ENCODE measurements at regions not wholly inside any gene's neighbourhood (a gene's known extent, or its start where the extent isn't known, plus 50 kb on each side); places are given as distances from the start of the nearest gene placed in this dataset.

DNA sequence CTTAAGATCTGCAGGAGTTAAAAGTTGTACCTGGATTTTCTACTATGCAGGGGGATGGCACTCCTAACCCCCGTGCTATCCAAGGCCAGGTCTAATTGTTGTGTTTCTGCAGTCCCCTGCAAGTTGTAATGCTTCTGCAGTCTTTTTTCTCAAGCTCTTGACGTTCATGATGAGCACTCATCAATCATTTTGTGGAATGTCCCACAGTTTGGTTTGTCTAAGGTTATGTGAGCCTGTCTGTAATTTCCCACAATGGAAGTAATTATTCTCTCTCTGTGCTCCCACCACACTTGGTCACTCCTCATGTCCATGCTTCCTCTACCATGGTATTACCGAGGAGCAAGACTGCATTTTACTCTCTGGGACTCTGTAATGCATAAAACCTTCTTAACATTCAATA, 107.6 kb upstream of the SSTR4 start:
- Histone ChIP-seq H3K9me3 (ENCODE audit: control insufficient read depth in 2 of 2, low read length in 2 of 2) (no peaks in the 10 kb centered on the region), H3K9ac (ENCODE audit: low read length in 2 of 2) (no peak overlapping the region), H3K4me3 (ENCODE audit: low read length in 2 of 2) (no peak overlapping the region), H3K27me3 (ENCODE audit: control insufficient read depth in 1 of 2, insufficient read depth in 2 of 2, low read length in 2 of 2) (no peaks in the 10 kb centered on the region), H3K36me3 (ENCODE audit: control insufficient read depth in 2 of 2, insufficient read depth in 2 of 2, low read length in 2 of 2) (no peaks in the 10 kb centered on the region), H3K27ac (ENCODE audit: low read length) (no peak overlapping the region), H3K4me1 (ENCODE audit: control insufficient read depth, insufficient read depth, low read length) (no peaks in the 10 kb centered on the region)

GRCh38 chr20:22928679-22929078, 106.4 kb upstream of the SSTR4 start:
- Histone ChIP-seq H3K27me3 (ENCODE audit: control insufficient read depth in 1 of 2, insufficient read depth in 2 of 2, low read length in 2 of 2) (no peaks in the 10 kb centered on the region), H3K4me1 (ENCODE audit: control insufficient read depth, insufficient read depth, low read length) (no peaks in the 10 kb centered on the region), H3K36me3 (ENCODE audit: control insufficient read depth in 2 of 2, insufficient read depth in 2 of 2, low read length in 2 of 2) (no peaks in the 10 kb centered on the region), H3K9ac (ENCODE audit: low read length in 2 of 2) (no peak overlapping the region), H3K9me3 (ENCODE audit: control insufficient read depth in 2 of 2, low read length in 2 of 2) (no peaks in the 10 kb centered on the region), H3K27ac (ENCODE audit: low read length) (no peak overlapping the region), H3K4me3 (ENCODE audit: low read length in 2 of 2) (no peak overlapping the region)

- Histone ChIP-seq H3K4me1 (ENCODE audit: control insufficient read depth, insufficient read depth, low read length) (no peaks in the 10 kb centered on the region), H3K36me3 (ENCODE audit: control insufficient read depth in 2 of 2, insufficient read depth in 2 of 2, low read length in 2 of 2) (no peaks in the 10 kb centered on the region), H3K9me3 (ENCODE audit: control insufficient read depth in 2 of 2, low read length in 2 of 2) (no peaks in the 10 kb centered on the region), H3K27ac (ENCODE audit: low read length) (no peak overlapping the region), H3K27me3 (ENCODE audit: control insufficient read depth in 1 of 2, insufficient read depth in 2 of 2, low read length in 2 of 2) (no peaks in the 10 kb centered on the region), H3K9ac (ENCODE audit: low read length in 2 of 2) (no peak overlapping the region), H3K4me3 (ENCODE audit: low read length in 2 of 2) (no peak overlapping the region)
These were observed 105.5 kb upstream of the SSTR4 start for GRCh38 chr20:22929661-22930060.

DNA sequence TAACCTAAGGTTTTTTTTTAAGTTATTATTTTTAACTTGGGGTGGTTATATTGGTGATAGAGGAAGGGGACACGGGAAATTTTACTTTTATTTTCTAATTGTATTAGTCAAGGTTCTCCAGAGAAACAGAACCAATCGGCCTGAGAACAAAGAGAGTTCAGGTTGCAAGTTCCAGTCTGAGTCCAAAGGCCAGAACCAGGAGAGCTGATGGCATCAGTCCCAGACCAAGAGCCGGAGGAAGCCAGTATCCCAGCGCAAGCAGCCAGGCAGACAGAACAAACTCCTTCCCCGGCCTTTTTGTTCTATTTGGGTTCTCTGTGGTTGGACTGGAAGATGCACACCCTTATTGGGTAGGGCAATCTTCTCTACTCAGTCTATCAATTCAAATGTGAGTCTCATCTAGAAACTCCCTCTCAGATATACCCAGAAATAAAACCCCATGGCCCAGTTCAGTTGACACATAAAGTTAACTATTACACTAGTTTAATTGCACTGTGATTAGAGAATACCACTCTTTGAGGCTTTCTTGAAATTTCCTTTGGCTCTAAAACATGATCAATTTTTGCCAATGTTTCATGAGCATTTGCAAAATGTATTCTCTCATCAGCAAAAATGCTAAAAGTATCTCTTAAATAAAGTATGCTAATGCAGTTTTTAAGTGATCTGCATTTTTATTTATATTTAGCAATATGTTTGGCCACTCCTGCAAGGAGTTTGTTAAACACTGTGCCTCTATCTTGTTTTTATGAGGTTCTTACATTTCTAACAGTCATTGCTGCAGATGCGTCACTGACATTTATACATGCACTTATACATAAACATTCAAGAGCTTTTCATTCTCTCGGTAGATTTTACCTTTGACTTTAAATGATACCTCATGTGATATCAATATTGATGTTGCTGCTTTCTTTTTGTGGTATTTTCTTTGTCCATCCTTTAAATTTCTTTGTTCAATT, 103.2 kb upstream of the SSTR4 start:
- H3K9ac ChIP-seq (ENCODE audit: low read length in 2 of 2): no peak overlapping the region
- no peak overlapping the region for H3K27ac ChIP-seq (ENCODE audit: low read length)
- H3K4me3 ChIP-seq (ENCODE audit: low read length in 2 of 2): no peak overlapping the region
- H3K4me1 ChIP-seq (ENCODE audit: control insufficient read depth, insufficient read depth, low read length): no peaks in the 10 kb centered on the region
- no peaks in the 10 kb centered on the region for H3K36me3 ChIP-seq (ENCODE audit: control insufficient read depth in 2 of 2, insufficient read depth in 2 of 2, low read length in 2 of 2)
- no peaks in the 10 kb centered on the region for H3K27me3 ChIP-seq (ENCODE audit: control insufficient read depth in 1 of 2, insufficient read depth in 2 of 2, low read length in 2 of 2)
- H3K9me3 ChIP-seq (ENCODE audit: control insufficient read depth in 2 of 2, low read length in 2 of 2): no peaks in the 10 kb centered on the region

DNA sequence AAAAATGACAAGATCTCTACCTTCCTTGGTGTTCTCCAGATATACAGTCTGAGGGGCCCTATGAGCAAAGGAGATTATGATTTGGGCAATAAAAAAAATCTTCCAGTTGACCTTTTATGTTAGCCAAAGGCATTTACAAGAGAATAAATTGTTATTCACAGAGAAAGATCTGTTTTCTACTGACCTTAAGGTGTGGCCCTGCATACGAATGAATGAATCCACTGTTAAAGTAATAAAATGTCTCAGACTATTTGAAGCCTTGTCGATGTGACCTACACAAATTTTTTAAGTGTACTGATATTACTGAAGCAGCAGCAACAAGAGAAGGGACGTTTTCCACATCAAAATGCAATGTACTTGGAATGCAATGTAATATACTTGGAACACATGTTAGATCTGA, 95.9 kb upstream of the SSTR4 start:
- Histone ChIP-seq H3K27me3 (ENCODE audit: control insufficient read depth in 1 of 2, insufficient read depth in 2 of 2, low read length in 2 of 2) (no peaks in the 10 kb centered on the region), H3K4me3 (ENCODE audit: low read length in 2 of 2) (no peak overlapping the region), H3K27ac (ENCODE audit: low read length) (no peak overlapping the region), H3K36me3 (ENCODE audit: control insufficient read depth in 2 of 2, insufficient read depth in 2 of 2, low read length in 2 of 2) (no peaks in the 10 kb centered on the region), H3K9me3 (ENCODE audit: control insufficient read depth in 2 of 2, low read length in 2 of 2) (no peaks in the 10 kb centered on the region), H3K9ac (ENCODE audit: low read length in 2 of 2) (no peak overlapping the region), H3K4me1 (ENCODE audit: control insufficient read depth, insufficient read depth, low read length) (no peaks in the 10 kb centered on the region)

DNA sequence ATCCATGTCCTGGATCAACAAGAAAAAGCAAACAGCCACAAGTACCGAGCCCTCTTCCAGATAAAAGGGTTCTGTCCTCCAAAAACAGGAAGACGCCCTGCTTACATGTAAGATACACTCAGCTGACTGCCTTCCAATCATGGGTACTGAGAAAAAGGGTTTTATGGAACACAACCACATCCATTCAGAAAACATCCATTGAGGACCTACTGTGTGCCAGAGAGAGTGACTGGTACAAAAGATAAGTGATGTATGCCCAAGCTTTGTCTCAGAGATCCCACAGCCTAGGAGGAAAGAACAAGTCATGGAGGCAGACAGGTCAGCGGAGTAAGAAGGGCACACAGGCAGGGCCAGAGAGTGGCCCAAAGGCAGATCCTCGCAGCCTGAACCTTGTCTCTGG, 94.8 kb upstream of the SSTR4 start:
- peaks cover 0 to 2% of the 10 kb centered on the region in 2 donors for H3K27me3 ChIP-seq (ENCODE audit: control insufficient read depth in 1 of 2, insufficient read depth in 2 of 2, low read length in 2 of 2)
- H3K9ac ChIP-seq (ENCODE audit: low read length in 2 of 2): no peak overlapping the region

DNA sequence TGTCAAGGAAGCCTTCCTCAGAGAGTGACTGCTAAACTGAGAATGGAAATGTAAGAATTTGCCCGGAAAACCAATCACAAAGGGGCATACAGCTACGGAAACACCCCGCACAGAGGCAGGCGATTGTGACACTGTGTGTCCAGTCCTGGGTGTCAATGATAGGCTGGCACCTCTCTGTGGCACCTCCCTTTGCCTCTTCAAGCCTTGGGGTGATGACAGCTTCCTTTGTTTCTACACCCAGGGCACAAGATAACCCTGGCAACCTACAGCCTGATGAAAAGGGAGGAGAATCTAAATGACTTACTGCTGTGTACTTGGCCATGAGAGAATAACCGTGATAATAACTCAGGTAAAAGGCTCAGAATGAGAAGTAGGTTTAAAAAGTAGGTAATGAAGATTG, 93.6 kb upstream of the SSTR4 start:
- no peaks in the 10 kb centered on the region for H3K9me3 ChIP-seq (ENCODE audit: control insufficient read depth in 2 of 2, low read length in 2 of 2)
- H3K4me3 ChIP-seq (ENCODE audit: low read length in 2 of 2): no peak overlapping the region
- H3K27ac ChIP-seq (ENCODE audit: low read length): no peak overlapping the region
- no peaks in the 10 kb centered on the region for H3K36me3 ChIP-seq (ENCODE audit: control insufficient read depth in 2 of 2, insufficient read depth in 2 of 2, low read length in 2 of 2)
- peaks cover 0 to 2% of the 10 kb centered on the region in 2 donors for H3K27me3 ChIP-seq (ENCODE audit: control insufficient read depth in 1 of 2, insufficient read depth in 2 of 2, low read length in 2 of 2)
- no peak overlapping the region for H3K9ac ChIP-seq (ENCODE audit: low read length in 2 of 2)
- no peaks in the 10 kb centered on the region for H3K4me1 ChIP-seq (ENCODE audit: control insufficient read depth, insufficient read depth, low read length)

More for the DNA sequence above, 94.8 kb upstream of the SSTR4 start:
- H3K36me3 ChIP-seq (ENCODE audit: control insufficient read depth in 2 of 2, insufficient read depth in 2 of 2, low read length in 2 of 2): no peaks in the 10 kb centered on the region
- H3K27ac ChIP-seq (ENCODE audit: low read length): no peak overlapping the region
- H3K9me3 ChIP-seq (ENCODE audit: control insufficient read depth in 2 of 2, low read length in 2 of 2): no peaks in the 10 kb centered on the region
- H3K4me3 ChIP-seq (ENCODE audit: low read length in 2 of 2): no peak overlapping the region
- no peaks in the 10 kb centered on the region for H3K4me1 ChIP-seq (ENCODE audit: control insufficient read depth, insufficient read depth, low read length)

GRCh38 chr20:22942742-22943141, 92.4 kb upstream of the SSTR4 start:
- Histone ChIP-seq H3K9ac (ENCODE audit: low read length in 2 of 2) (no peak overlapping the region), H3K4me3 (ENCODE audit: low read length in 2 of 2) (no peak overlapping the region), H3K36me3 (ENCODE audit: control insufficient read depth in 2 of 2, insufficient read depth in 2 of 2, low read length in 2 of 2) (no peaks in the 10 kb centered on the region), H3K27ac (ENCODE audit: low read length) (no peak overlapping the region), H3K9me3 (ENCODE audit: control insufficient read depth in 2 of 2, low read length in 2 of 2) (peaks cover 0 to 3% of the 10 kb centered on the region in 2 donors), H3K27me3 (ENCODE audit: control insufficient read depth in 1 of 2, insufficient read depth in 2 of 2, low read length in 2 of 2) (peaks cover 0 to 2% of the 10 kb centered on the region in 2 donors), H3K4me1 (ENCODE audit: control insufficient read depth, insufficient read depth, low read length) (no peaks in the 10 kb centered on the region)

GRCh38 chr20:22944062-22944461, 91.0 kb upstream of the SSTR4 start:
- no peak overlapping the region for H3K4me3 ChIP-seq (ENCODE audit: low read length in 2 of 2)
- peaks cover 0 to 2% of the 10 kb centered on the region in 2 donors for H3K27me3 ChIP-seq (ENCODE audit: control insufficient read depth in 1 of 2, insufficient read depth in 2 of 2, low read length in 2 of 2)
- H3K27ac ChIP-seq (ENCODE audit: low read length): no peak overlapping the region
- H3K4me1 ChIP-seq (ENCODE audit: control insufficient read depth, insufficient read depth, low read length): no peaks in the 10 kb centered on the region
- H3K36me3 ChIP-seq (ENCODE audit: control insufficient read depth in 2 of 2, insufficient read depth in 2 of 2, low read length in 2 of 2): no peaks in the 10 kb centered on the region
- peaks cover 0 to 3% of the 10 kb centered on the region in 2 donors for H3K9me3 ChIP-seq (ENCODE audit: control insufficient read depth in 2 of 2, low read length in 2 of 2)
- H3K9ac ChIP-seq (ENCODE audit: low read length in 2 of 2): no peak overlapping the region

GRCh38 chr20:22944936-22945335, 90.2 kb upstream of the SSTR4 start:
- peaks cover 0 to 2% of the 10 kb centered on the region in 2 donors for H3K27me3 ChIP-seq (ENCODE audit: control insufficient read depth in 1 of 2, insufficient read depth in 2 of 2, low read length in 2 of 2)
- no peak overlapping the region for H3K4me3 ChIP-seq (ENCODE audit: low read length in 2 of 2)
- H3K27ac ChIP-seq (ENCODE audit: low read length): no peak overlapping the region
- no peaks in the 10 kb centered on the region for H3K36me3 ChIP-seq (ENCODE audit: control insufficient read depth in 2 of 2, insufficient read depth in 2 of 2, low read length in 2 of 2)
- no peaks in the 10 kb centered on the region for H3K4me1 ChIP-seq (ENCODE audit: control insufficient read depth, insufficient read depth, low read length)
- no peak overlapping the region for H3K9ac ChIP-seq (ENCODE audit: low read length in 2 of 2)
- H3K9me3 ChIP-seq (ENCODE audit: control insufficient read depth in 2 of 2, low read length in 2 of 2): peaks cover 0 to 3% of the 10 kb centered on the region in 2 donors

DNA sequence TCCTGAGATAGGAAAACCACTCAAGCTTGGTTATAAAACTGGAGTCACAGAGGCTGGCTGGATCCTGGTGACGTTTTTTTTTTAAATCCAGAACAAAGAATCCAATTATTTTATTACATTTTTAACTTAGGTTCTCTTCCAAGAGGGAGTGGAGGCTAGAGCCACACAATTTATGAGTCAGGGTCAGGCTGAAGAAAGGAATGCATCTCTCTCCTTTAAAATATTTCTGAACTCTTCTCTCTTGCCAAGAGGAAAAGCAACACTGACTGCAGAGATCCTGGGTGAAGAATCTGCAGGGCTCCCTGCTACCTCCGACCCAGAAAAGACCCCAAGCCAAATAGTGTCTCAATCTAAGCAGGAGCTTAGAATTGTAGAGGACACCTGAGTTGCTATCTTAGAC, 88.5 kb upstream of the SSTR4 start:
- peaks cover 0 to 2% of the 10 kb centered on the region in 2 donors for H3K27me3 ChIP-seq (ENCODE audit: control insufficient read depth in 1 of 2, insufficient read depth in 2 of 2, low read length in 2 of 2)
- peaks cover 0 to 3% of the 10 kb centered on the region in 2 donors for H3K9me3 ChIP-seq (ENCODE audit: control insufficient read depth in 2 of 2, low read length in 2 of 2)
- H3K36me3 ChIP-seq (ENCODE audit: control insufficient read depth in 2 of 2, insufficient read depth in 2 of 2, low read length in 2 of 2): no peaks in the 10 kb centered on the region
- no peak overlapping the region for H3K27ac ChIP-seq (ENCODE audit: low read length)
- no peak overlapping the region for H3K4me3 ChIP-seq (ENCODE audit: low read length in 2 of 2)
- H3K4me1 ChIP-seq (ENCODE audit: control insufficient read depth, insufficient read depth, low read length): no peaks in the 10 kb centered on the region
- no peak overlapping the region for H3K9ac ChIP-seq (ENCODE audit: low read length in 2 of 2)

Data from stomach smooth muscle (tissue), 2 donors.